NB4 (cell line): ENCODE measurements at regions not wholly inside any gene's neighbourhood (a gene's known extent, or its start where the extent isn't known, plus 50 kb on each side); places are given as distances from the start of the nearest gene placed in this dataset.

Source experiments
- DNase-seq: peaks from one replicate; pipeline ENCODE4 v3.0.0; 2010; ENCODE audit warnings: low read depth
- H3K4me3 ChIP-seq: one replicate; pipeline ENCODE4 v1.5.1; 2011; ENCODE audit warnings: mild to moderate bottlenecking, low read depth, low read length, moderate library complexity
- MAX ChIP-seq: IDR thresholded peaks from 2 replicates; pipeline ENCODE4 v1.6.1; 2011; ENCODE audit warnings: low read depth, low read length
- MYC ChIP-seq: IDR thresholded peaks from 2 replicates; pipeline ENCODE4 v1.6.1; 2011; ENCODE audit warnings: low read depth, low read length
- POLR2A ChIP-seq: IDR thresholded peaks from 2 replicates; pipeline ENCODE4 v1.6.1; 2011; ENCODE audit warnings: mild to moderate bottlenecking; ENCODE audit not compliant: insufficient read length; ENCODE audit errors: extremely low read depth
- TF ChIP-seq, protein P1 (sequence below): IDR thresholded peaks from one replicate; pipeline ENCODE4 v1.5.1; 2012; ENCODE audit warnings: low read depth, low read length

DNA sequence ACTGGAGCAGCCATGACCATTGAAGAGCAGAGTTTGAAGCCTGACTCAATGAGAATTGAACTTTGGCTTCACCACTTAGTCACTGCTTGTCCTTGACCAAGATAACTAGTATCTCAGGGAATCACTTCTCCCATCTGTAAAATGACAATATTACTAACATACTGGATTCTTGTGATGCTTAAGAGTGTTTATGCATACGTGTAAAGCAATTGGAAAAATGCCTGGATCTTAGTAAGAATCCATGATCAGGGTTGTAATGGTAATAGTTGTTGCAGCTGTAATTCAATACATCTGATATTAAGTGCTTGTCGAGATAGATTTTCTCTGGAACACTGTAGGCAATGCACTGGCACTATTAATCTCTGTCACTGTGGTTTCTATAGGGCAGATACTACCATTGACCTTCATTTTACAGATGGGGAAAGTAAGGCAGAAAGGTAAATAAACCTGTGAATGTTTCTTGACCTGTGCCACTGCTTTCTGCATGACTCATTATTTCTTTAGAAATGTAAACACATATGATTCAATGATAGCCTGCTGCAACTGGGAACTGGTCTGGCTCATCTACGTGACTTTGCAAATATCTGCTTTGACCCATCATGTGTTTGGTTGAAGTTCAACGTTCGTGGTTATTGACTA lies 662.5 kb downstream of the PLA2G4A start:
- no peak overlapping the region for H3K4me3 ChIP-seq
- TF ChIP-seq, protein P1, sequence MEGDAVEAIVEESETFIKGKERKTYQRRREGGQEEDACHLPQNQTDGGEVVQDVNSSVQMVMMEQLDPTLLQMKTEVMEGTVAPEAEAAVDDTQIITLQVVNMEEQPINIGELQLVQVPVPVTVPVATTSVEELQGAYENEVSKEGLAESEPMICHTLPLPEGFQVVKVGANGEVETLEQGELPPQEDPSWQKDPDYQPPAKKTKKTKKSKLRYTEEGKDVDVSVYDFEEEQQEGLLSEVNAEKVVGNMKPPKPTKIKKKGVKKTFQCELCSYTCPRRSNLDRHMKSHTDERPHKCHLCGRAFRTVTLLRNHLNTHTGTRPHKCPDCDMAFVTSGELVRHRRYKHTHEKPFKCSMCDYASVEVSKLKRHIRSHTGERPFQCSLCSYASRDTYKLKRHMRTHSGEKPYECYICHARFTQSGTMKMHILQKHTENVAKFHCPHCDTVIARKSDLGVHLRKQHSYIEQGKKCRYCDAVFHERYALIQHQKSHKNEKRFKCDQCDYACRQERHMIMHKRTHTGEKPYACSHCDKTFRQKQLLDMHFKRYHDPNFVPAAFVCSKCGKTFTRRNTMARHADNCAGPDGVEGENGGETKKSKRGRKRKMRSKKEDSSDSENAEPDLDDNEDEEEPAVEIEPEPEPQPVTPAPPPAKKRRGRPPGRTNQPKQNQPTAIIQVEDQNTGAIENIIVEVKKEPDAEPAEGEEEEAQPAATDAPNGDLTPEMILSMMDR = no peak
- no peak for TF ChIP-seq MYC
- TF ChIP-seq POLR2A = no peak
- TF ChIP-seq MAX = no peak
- DNase-seq = no peak

- DNase-seq = no peak
- no peak overlapping the region for H3K4me3 ChIP-seq
- TF ChIP-seq MYC (no peak), POLR2A (no peak), MAX (no peak)
- TF ChIP-seq, protein P1 = no peak
Measured at GRCh38 chr1:187498028-187498427, 669.3 kb downstream of the PLA2G4A start.

- H3K4me3 ChIP-seq = no peak overlapping the region
- TF ChIP-seq POLR2A (no peak), MYC (no peak), MAX (no peak)
- TF ChIP-seq, protein P1 = no peak
- no peak for DNase-seq
Measured at GRCh38 chr1:187504779-187505178, 676.0 kb downstream of the PLA2G4A start.

DNA sequence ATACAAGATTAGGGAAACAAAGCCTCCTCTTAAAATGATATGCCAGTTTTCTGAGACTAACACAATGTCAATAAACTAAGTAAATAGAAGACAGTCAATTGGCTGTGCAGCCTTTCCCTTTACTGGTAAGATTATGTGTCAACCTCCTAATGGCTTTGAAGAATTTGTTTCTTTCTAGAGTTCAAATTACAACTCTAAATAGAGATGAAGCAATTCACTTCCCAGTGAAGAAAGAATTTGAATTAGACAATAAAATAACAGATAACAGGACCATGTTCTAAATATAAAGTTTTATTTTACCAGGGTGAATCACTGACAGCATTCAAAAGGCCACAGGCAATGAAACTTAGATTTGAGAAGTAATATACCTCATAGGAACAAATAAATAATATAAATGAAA lies 680.3 kb downstream of the PLA2G4A start:
- H3K4me3 ChIP-seq = no peak overlapping the region
- TF ChIP-seq, protein P1 = no peak
- TF ChIP-seq MYC (no peak), POLR2A (no peak), MAX (no peak)
- DNase-seq = no peak

- peak; percentile 44 for DNase-seq
- TF ChIP-seq MYC (no peak), POLR2A (no peak), MAX (no peak)
- TF ChIP-seq, protein P1 = no peak
- H3K4me3 ChIP-seq = no peak overlapping the region
Measured at GRCh38 chr1:187513190-187513589, 684.4 kb downstream of the PLA2G4A start.
